PFSK-1 (cell line): ENCODE measurements at regions not wholly inside any gene's neighbourhood (a gene's known extent, or its start where the extent isn't known, plus 50 kb on each side); places are given as distances from the start of the nearest gene placed in this dataset.

Experiments used
- FOXP2 ChIP-seq: optimal IDR thresholded peaks from 2 replicates; pipeline ENCODE3; 2011; ENCODE audit warnings: borderline replicate concordance, control low read depth, inconsistent platforms; ENCODE audit not compliant: insufficient read depth; ENCODE audit errors: extremely low read length, extremely low read depth
- POLR2AphosphoS5 ChIP-seq: IDR thresholded peaks from 2 replicates; pipeline ENCODE4 v1.6.1; 2012; ENCODE audit warnings: low read depth, mild to moderate bottlenecking, control low read depth, low read length, moderate library complexity
- SIN3A ChIP-seq: IDR thresholded peaks from 2 replicates; pipeline ENCODE4 v1.6.1; 2012; ENCODE audit warnings: mild to moderate bottlenecking, low read length, moderate library complexity, borderline replicate concordance; ENCODE audit not compliant: insufficient read depth
- TAF1 ChIP-seq: IDR thresholded peaks from 2 replicates; pipeline ENCODE4 v1.6.1; 2012; ENCODE audit warnings: low read length, control low read depth, borderline replicate concordance; ENCODE audit not compliant: insufficient read depth
- TF ChIP-seq, protein P1 (sequence below), 2 experiments: IDR thresholded peaks; 2 replicates each; pipeline versions ENCODE4 v1.6.1 to v1.8.0; 2011 to 2012; ENCODE audit warnings: low read depth in 2 of 2, low read length in 2 of 2, control low read depth in 1 of 2, inconsistent platforms in 1 of 2, mild to moderate bottlenecking in 1 of 2, moderate library complexity in 1 of 2; ENCODE audit not compliant: insufficient read depth in 1 of 2

DNA sequence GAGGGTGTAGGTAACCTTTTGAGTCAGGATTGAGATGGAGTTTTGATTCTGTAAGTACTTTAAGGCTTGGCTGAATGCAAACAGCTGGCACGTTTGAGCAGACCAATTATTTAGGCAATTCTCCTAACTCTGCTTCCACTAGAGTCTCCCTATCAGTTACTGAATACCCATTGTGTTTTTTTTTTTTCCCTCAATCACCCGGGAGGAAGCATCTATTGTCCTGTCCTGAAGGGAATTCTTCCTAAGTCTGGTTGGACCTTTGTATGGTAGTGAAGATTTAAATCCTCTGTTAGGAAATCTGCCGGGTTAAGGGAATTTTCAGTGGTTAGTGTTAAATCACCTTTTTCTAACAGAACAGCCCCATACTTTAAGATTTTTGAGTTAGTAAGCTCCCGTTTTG lies 571.2 kb upstream of the USP24 start:
- no peak for TF ChIP-seq FOXP2
- TF ChIP-seq, protein P1, sequence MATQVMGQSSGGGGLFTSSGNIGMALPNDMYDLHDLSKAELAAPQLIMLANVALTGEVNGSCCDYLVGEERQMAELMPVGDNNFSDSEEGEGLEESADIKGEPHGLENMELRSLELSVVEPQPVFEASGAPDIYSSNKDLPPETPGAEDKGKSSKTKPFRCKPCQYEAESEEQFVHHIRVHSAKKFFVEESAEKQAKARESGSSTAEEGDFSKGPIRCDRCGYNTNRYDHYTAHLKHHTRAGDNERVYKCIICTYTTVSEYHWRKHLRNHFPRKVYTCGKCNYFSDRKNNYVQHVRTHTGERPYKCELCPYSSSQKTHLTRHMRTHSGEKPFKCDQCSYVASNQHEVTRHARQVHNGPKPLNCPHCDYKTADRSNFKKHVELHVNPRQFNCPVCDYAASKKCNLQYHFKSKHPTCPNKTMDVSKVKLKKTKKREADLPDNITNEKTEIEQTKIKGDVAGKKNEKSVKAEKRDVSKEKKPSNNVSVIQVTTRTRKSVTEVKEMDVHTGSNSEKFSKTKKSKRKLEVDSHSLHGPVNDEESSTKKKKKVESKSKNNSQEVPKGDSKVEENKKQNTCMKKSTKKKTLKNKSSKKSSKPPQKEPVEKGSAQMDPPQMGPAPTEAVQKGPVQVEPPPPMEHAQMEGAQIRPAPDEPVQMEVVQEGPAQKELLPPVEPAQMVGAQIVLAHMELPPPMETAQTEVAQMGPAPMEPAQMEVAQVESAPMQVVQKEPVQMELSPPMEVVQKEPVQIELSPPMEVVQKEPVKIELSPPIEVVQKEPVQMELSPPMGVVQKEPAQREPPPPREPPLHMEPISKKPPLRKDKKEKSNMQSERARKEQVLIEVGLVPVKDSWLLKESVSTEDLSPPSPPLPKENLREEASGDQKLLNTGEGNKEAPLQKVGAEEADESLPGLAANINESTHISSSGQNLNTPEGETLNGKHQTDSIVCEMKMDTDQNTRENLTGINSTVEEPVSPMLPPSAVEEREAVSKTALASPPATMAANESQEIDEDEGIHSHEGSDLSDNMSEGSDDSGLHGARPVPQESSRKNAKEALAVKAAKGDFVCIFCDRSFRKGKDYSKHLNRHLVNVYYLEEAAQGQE (IDR thresholded peaks at IDR 0.05; ENCODE audit: insufficient read depth in 1 of 2, low read depth in 2 of 2, low read length in 2 of 2): no peak
- no peak for TF ChIP-seq TAF1
- no peak for TF ChIP-seq SIN3A
- TF ChIP-seq POLR2AphosphoS5: no peak

DNA sequence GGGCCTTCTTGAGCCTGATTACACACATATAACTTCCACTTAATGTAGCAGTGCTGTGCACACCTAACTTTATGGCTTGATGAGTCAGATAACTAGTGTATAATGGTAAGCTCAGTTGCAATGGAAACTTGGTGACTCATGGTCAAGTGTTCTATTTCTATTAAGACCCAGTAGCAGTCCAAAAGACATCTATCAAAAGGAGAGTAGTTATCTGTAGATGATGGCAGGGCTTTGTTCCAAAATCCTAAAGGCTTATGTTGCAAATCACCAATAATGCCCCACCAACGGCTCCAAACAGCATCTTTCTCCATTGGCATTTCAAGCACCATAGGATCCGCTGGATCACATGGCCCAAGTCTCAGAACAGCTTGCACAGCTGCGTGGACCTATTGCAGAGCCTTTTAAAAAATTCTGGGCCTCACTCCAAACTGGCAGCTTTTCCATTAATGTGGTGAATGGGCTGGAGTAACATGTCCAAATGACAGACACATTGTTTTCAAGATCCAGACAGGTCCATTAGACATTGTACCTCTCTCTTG lies 566.8 kb upstream of the USP24 start:
- no peak for TF ChIP-seq FOXP2
- TF ChIP-seq POLR2AphosphoS5: no peak
- TF ChIP-seq TAF1: no peak

DNA sequence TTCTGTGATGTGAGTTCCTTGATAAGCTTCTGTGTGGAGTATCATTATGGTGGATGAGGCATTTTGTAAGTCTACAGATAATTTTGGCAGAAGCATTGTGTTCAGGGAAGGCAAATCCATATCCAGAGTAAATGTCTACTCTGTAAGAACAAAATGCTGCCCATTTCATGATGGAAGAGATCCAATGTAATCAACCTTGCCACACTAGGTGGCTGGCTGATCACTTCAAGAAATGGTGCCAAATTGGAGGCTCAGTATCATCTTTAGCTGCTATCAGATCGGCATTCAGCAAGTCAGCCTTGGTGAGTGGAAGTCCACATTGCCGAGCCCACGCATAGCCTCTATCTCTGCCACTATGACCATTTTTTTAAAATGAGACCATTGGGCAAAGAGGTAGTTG lies 565.8 kb upstream of the USP24 start:
- TF ChIP-seq FOXP2: no peak

DNA sequence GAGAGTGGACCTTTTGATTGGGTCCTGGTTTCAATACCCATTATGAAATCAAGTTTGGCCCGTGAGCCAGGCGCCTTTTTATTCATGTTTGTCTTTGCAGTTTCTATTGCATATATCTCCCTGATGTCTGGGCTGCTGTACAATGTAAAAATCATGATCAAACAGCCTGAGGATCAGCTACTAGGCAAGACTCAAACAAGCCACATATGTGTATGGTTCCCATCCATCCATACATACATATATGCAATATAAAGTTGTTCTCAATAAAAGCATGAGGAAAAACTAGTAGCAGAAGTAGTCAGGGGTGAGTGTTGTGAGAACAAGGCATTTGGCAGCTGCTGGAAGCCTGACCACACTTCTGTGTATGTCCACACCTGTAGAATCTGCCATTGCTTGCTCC lies 562.4 kb upstream of the USP24 start:
- TF ChIP-seq TAF1 (no peak), POLR2AphosphoS5 (no peak), FOXP2 (no peak), SIN3A (no peak)
- TF ChIP-seq, protein P1 (IDR thresholded peaks at IDR 0.05; ENCODE audit: insufficient read depth in 1 of 2, low read depth in 2 of 2, low read length in 2 of 2): no peak

DNA sequence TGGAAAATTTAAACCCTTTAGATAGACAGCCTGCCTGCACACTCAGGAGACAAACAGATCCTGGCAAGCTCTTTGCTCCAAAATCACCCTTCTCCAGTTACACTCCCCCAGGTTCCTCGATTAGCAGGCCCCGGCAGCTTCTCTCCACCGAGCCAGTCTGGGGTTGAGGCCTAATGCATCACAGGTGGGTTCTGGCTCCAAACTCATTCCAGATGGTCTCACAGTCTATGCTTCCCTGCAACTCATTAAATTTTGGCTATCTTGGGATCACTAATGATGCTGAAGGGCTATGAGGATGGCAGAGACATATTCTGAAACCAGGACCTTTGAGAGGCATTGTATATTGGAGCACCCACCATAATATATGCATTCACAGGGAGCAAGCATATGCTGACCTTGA lies 559.8 kb upstream of the USP24 start:
- TF ChIP-seq SIN3A: no peak
- no peak for TF ChIP-seq FOXP2
- TF ChIP-seq POLR2AphosphoS5: no peak
- TF ChIP-seq TAF1: no peak
- TF ChIP-seq, protein P1 (IDR thresholded peaks at IDR 0.05; ENCODE audit: insufficient read depth in 1 of 2, low read depth in 2 of 2, low read length in 2 of 2): no peak

DNA sequence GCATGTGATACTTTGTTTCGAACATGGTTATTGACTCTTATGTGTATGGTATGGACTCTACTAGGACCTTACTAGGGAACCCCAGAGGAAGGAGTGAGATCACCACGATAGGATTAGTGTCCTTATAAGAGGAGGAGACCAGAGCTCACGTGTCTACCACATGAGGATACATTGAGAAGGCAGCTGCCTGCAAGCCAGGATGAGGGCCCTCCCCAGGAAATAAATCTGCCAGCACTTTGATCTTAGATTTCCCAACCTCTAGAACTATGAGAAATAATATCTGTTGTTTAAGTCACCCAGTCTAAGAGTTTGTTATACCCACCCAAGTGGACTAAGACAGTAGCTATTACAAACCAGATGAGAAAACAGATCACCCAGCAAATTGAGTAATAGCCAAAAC lies 559.3 kb upstream of the USP24 start:
- TF ChIP-seq TAF1 (no peak), FOXP2 (no peak), SIN3A (no peak), POLR2AphosphoS5 (no peak)
- TF ChIP-seq, protein P1 (IDR thresholded peaks at IDR 0.05; ENCODE audit: insufficient read depth in 1 of 2, low read depth in 2 of 2, low read length in 2 of 2): no peak
